ENCODE measurements at regions not wholly inside any gene's neighbourhood (a gene's known extent, or its start where the extent isn't known, plus 50 kb on each side); places are given as distances from the start of the nearest gene placed in this dataset.
"Not testable (repeated sequence)": the region's sequence is repeated elsewhere in the genome, so short reads cannot be mapped to it uniquely, and the experiment has no call there.

- not testable (repeated sequence) for H3K36me3 ChIP-seq; ATAC-seq (ENCODE audit: low FRiP score in 2 of 2); H3K4me3 ChIP-seq; H3K27me3 ChIP-seq; H3K4me1 ChIP-seq; H3K9me3 ChIP-seq; DNase-seq; H3K27ac ChIP-seq
- no CpG with 5 or more reads among the region's 4 CpGs for WGBS, 2 donors
Measured at GRCh38 chr7:143704813-143705212, 52.7 kb downstream of the CTAGE6 start.

GRCh38 chr7:143700759-143701699, 56.5 kb downstream of the CTAGE6 start:
- H3K4me1 ChIP-seq, H3K4me3 ChIP-seq, H3K27ac ChIP-seq, H3K9me3 ChIP-seq, H3K36me3 ChIP-seq, DNase-seq, H3K27me3 ChIP-seq: not testable (repeated sequence)
- ATAC-seq (ENCODE audit: low FRiP score in 2 of 2) = peak in 1 of 2 donors; percentile 49
- WGBS, 2 donors = 43 to 62% methylated on average over 2 to 4 of the region's 23 CpGs
